SK-N-SH treated with all-trans-retinoic acid at 6 μM for 48 hours (cell line): ENCODE measurements at regions not wholly inside any gene's neighbourhood (a gene's known extent, or its start where the extent isn't known, plus 50 kb on each side); places are given as distances from the start of the nearest gene placed in this dataset.

Experiments used
- ARNTL ChIP-seq: fragments of 450-650 bp; formaldehyde crosslinking; IDR thresholded peaks from 2 replicates; pipeline ENCODE4 v1.5.0; 2020; ENCODE audit warnings: low read depth, mild to moderate bottlenecking, moderate library complexity, borderline replicate concordance
- BACH2 ChIP-seq: fragments of 250-450 bp; sonication (Bioruptor Pico); IDR thresholded peaks from 2 replicates; pipeline ENCODE4 v1.9.0; 2021; ENCODE audit warnings: mild to moderate bottlenecking, borderline replicate concordance
- PPARA ChIP-seq: fragments of 250-450 bp; sonication (Bioruptor Pico); IDR thresholded peaks from 2 replicates; pipeline ENCODE4 v1.5.0; 2020; ENCODE audit warnings: mild to moderate bottlenecking, borderline replicate concordance
- RARB ChIP-seq: fragments of 250-450 bp; sonication (Bioruptor Pico); IDR thresholded peaks from 2 replicates; pipeline ENCODE4 v1.8.0; 2021; ENCODE audit warnings: mild to moderate bottlenecking, moderate library complexity
- ZFP3 ChIP-seq: fragments of 250-450 bp; sonication (Bioruptor Pico); IDR thresholded peaks from 2 replicates; pipeline ENCODE4 v1.5.0; 2020; ENCODE audit warnings: mild to moderate bottlenecking, moderate library complexity
- TF ChIP-seq, protein P1 (sequence below): fragments of 250-450 bp; sonication (Bioruptor Pico); IDR thresholded peaks from 2 replicates; pipeline ENCODE4 v1.8.0; 2020; ENCODE audit warnings: mild to moderate bottlenecking, moderate library complexity, borderline replicate concordance

DNA sequence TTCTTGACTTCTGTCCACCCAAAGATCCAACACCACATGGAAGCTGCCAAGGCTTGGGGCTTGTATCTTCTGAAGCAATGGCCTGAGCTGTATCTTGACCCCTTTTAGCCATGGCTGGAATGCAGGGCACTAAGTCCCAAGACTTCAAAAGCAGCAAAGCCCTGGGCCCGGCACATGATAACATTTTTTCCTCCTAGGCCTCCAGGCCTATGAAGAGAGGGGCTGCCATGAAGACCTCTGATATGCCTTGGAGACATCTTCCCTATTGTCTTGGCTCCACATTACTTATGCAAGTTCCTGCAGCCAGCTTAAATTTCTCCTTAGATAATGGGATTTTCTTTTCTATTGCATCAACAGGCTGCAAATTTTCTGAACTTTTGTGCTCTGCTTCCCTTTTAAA lies 1252.6 kb upstream of the CITED2 start:
- TF ChIP-seq RARB (no peak), PPARA (no peak), ARNTL (no peak), BACH2 (CRISPR knock-in tag) (no peak), ZFP3 (CRISPR knock-in tag) (no peak)
- TF ChIP-seq, protein P1, sequence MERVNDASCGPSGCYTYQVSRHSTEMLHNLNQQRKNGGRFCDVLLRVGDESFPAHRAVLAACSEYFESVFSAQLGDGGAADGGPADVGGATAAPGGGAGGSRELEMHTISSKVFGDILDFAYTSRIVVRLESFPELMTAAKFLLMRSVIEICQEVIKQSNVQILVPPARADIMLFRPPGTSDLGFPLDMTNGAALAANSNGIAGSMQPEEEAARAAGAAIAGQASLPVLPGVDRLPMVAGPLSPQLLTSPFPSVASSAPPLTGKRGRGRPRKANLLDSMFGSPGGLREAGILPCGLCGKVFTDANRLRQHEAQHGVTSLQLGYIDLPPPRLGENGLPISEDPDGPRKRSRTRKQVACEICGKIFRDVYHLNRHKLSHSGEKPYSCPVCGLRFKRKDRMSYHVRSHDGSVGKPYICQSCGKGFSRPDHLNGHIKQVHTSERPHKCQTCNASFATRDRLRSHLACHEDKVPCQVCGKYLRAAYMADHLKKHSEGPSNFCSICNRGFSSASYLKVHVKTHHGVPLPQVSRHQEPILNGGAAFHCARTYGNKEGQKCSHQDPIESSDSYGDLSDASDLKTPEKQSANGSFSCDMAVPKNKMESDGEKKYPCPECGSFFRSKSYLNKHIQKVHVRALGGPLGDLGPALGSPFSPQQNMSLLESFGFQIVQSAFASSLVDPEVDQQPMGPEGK: no peak
